Smooth muscle cell of the brain vasculature (primary cell): ENCODE measurements at regions not wholly inside any gene's neighbourhood (a gene's known extent, or its start where the extent isn't known, plus 50 kb on each side); places are given as distances from the start of the nearest gene placed in this dataset.

Source experiments
- DNase-seq: peaks from one replicate; pipeline ENCODE4 v3.0.0-alpha.2; 2012; ENCODE audit warnings: low read depth, low spot score

DNA sequence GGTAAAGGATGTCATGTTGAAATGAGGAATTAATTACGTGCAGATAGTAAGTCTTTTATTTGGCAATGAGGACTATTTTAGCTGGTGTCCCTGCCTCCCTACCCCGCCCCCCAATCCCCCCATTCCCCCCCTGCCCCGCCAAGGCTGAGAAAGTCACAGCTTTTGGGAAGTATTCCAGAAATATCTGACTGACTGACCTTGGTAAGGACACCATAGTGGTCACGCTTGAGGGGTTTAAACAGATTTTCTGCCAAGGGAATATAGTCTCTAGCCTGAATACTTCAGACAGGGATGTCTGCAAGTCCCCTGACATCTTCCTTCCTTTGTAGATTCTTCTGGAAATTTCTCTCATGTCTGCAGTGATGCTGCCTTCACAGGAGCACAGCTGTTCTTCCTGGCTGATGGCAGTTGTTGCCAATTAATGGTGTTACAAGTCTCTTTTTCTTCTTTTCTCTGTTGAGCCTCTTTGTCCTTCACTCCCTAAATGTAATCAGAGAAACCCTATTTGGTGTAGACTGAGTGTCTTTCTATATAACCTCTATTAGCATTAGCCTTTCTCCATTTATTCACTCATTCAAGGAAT lies 53.7 kb upstream of the MGAT5 start:
- no peak for DNase-seq

DNA sequence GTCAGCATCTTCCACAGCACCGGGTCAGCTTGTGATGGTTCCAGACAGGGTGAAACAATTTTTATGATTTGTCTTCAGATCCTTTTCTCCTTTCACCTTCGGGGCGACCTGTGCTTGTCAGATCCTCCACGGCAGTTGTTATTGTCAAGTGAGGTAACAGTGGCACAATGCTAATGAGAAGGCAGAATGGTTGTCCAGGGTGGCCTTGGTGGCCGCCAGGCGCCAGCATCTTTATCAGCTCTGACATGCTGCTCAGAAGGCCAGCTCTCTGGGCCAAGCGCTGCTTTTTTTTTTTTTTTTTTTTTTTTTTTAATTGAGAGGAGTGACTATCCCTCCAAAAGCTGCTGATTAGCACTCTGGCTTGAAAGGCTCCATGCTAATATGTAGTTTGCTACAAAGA lies 52.3 kb upstream of the MGAT5 start:
- DNase-seq: no peak

- no peak for DNase-seq
Measured at GRCh38 chr2:134202371-134202770, 51.5 kb upstream of the MGAT5 start.

GRCh38 chr2:134203175-134203574 lies 50.7 kb upstream of the MGAT5 start:
- no peak for DNase-seq
